HCT116 (cell line): ENCODE measurements at regions not wholly inside any gene's neighbourhood (a gene's known extent, or its start where the extent isn't known, plus 50 kb on each side); places are given as distances from the start of the nearest gene placed in this dataset.

Experiments
- CTCF ChIP-seq, 3 experiments: fragments of 200-600 bp in 1 of 3; sonication (generic) in 1 of 3; IDR thresholded peaks in 2 of 3; conservative IDR thresholded peaks in 1 of 3; 2 replicates each; pipeline ENCODE4 v1.5.1; 2012 to 2017; ENCODE audit warnings: low read depth in 2 of 3, low read length in 2 of 3, antibody characterized with exemption in 1 of 3, borderline replicate concordance in 1 of 3, control low read depth in 1 of 3, mild to moderate bottlenecking in 1 of 3, mixed read lengths in 1 of 3, mixed run types in 1 of 3, moderate library complexity in 1 of 3; ENCODE audit not compliant: insufficient read depth in 1 of 3
- JUND ChIP-seq: IDR thresholded peaks from 2 replicates; pipeline ENCODE4 v1.6.1; 2012

GRCh38 chr2:187615364-187615763 is 61.1 kb upstream of the TFPI start:
- no peak for TF ChIP-seq CTCF (IDR thresholded peaks at IDR 0.05 in 2 of 3, conservative IDR thresholded peaks at IDR 0.05 in 1 of 3; ENCODE audit: borderline replicate concordance in 1 of 3, insufficient read depth in 1 of 3, low read depth in 2 of 3, low read length in 2 of 3)
- no peak for TF ChIP-seq JUND
